Panc1 (cell line): ENCODE measurements at regions not wholly inside any gene's neighbourhood (a gene's known extent, or its start where the extent isn't known, plus 50 kb on each side); places are given as distances from the start of the nearest gene placed in this dataset.

Experiments
- ATAC-seq: fragments of 200-7000 bp; cut with Tn5 transposase; 2 replicates; pipeline ENCODE4 v1.9.1; 2020; ENCODE audit warnings: mild to moderate bottlenecking, moderate library complexity
- BruUV-seq: library from RNA; stranded (reverse); fragments of 400-500 nt; replicated peaks from 2 replicates; lab custom pipeline; 2021; lab: Mats Ljungman, UMichigan
- CTCF ChIA-PET: fragments of 300-600 bp; sonication (Branson Sonifier 250); formaldehyde crosslinking; loops from one replicate; lab custom pipeline; 2022; ENCODE audit warnings: antibody characterized with exemption; lab: Charles Lee
- POLR2A ChIA-PET: fragments of 300-600 bp; sonication (Branson Sonifier 250); formaldehyde crosslinking; loops from one replicate; lab custom pipeline; 2022; ENCODE audit warnings: antibody characterized with exemption; lab: Charles Lee
- DNase-seq: peaks from one replicate; pipeline ENCODE4 v3.0.0-alpha.2; 2010; ENCODE audit warnings: low read depth, low spot score
- H3K27ac ChIP-seq: 2 replicates; pipeline ENCODE4 v1.5.1; 2011; ENCODE audit warnings: mild to moderate bottlenecking, low read length, inconsistent platforms
- H3K27me3 ChIP-seq: fragments of 200-500 bp; sonication (Bioruptor generic); 2 replicates; pipeline ENCODE4 v1.6.0; 2014; ENCODE audit warnings: low read length, inconsistent platforms; ENCODE audit not compliant: control insufficient read depth, insufficient read depth
- H3K36me3 ChIP-seq: fragments of 200-500 bp; sonication (Bioruptor generic); 2 replicates; pipeline ENCODE4 v1.5.1; 2014; ENCODE audit warnings: inconsistent platforms, mild to moderate bottlenecking, low read length, moderate library complexity; ENCODE audit not compliant: control insufficient read depth, insufficient read depth
- H3K4me1 ChIP-seq: 2 replicates; pipeline ENCODE4 v1.5.1; 2011; ENCODE audit warnings: inconsistent platforms, mild to moderate bottlenecking, low read length, moderate library complexity; ENCODE audit not compliant: control insufficient read depth, insufficient read depth
- H3K4me3 ChIP-seq, 2 experiments: 2 replicates each; pipeline ENCODE4 v1.5.1; 2011 to 2012; ENCODE audit warnings: low read depth in 2 of 2, low read length in 2 of 2, mild to moderate bottlenecking in 2 of 2, inconsistent platforms in 1 of 2, moderate library complexity in 1 of 2
- H3K9me3 ChIP-seq: fragments of 200-500 bp; sonication (Bioruptor generic); 2 replicates; pipeline ENCODE4 v1.5.1; 2014; ENCODE audit warnings: low read depth, mild to moderate bottlenecking, inconsistent platforms, low read length, moderate library complexity; ENCODE audit not compliant: control insufficient read depth, insufficient read depth
- CTCF ChIP-seq: fragments of 450-650 bp; IDR thresholded peaks from 2 replicates; pipeline ENCODE4 v1.5.1; 2017; ENCODE audit warnings: mild to moderate bottlenecking
- POLR2AphosphoS5 ChIP-seq: IDR thresholded peaks from 2 replicates; pipeline ENCODE4 v1.6.1; 2012; ENCODE audit warnings: mild to moderate bottlenecking, low read depth, low read length, moderate library complexity
- REST ChIP-seq, 2 experiments: IDR thresholded peaks; 2 replicates each; pipeline ENCODE4 v1.6.1; 2011 to 2012; ENCODE audit warnings: low read depth in 2 of 2, control low read depth in 1 of 2, low read length in 1 of 2, mild to moderate bottlenecking in 1 of 2, moderate library complexity in 1 of 2; ENCODE audit not compliant: insufficient read depth in 1 of 2
- SIN3A ChIP-seq: IDR thresholded peaks from 2 replicates; pipeline ENCODE4 v1.6.1; 2012; ENCODE audit warnings: low read depth, mild to moderate bottlenecking, low read length, moderate library complexity, borderline replicate concordance; ENCODE audit not compliant: insufficient read depth
- TCF7L2 ChIP-seq: IDR thresholded peaks from 2 replicates; pipeline ENCODE4 v1.6.1; 2011; ENCODE audit warnings: mild to moderate bottlenecking, low read depth, low read length, inconsistent platforms
- in situ Hi-C: cut with HindIII; loops from 2 replicates; pipeline ENCODE4 v1.10.0; 2016; ENCODE audit warnings: low sequenced_read_pairs, low pct_unique_long_range_greater_than_20kb
- intact Hi-C: fragments of 100-400 bp; cut with micrococcal nuclease; formaldehyde crosslinking; loops from one replicate; pipeline ENCODE4 v1.10.0; 2022; ENCODE audit not compliant: unreplicated experiment

- DNase-seq (no peak), ATAC-seq (no peak)
- ChIA-PET POLR2A (no interaction called here), CTCF (no interaction called here)
- TF ChIP-seq REST (IDR thresholded peaks at IDR 0.05; ENCODE audit: insufficient read depth in 1 of 2, low read depth in 2 of 2, low read length in 1 of 2) (no peak), POLR2AphosphoS5 (no peak), TCF7L2 (no peak), CTCF (no peak), SIN3A (no peak)
- Histone ChIP-seq H3K4me3 (no peak overlapping the region), H3K9me3 (no peaks in the 10 kb centered on the region), H3K27me3 (no peaks in the 10 kb centered on the region), H3K4me1 (no peaks in the 10 kb centered on the region), H3K36me3 (no peaks in the 10 kb centered on the region), H3K27ac (no peak overlapping the region)
- intact Hi-C loops: loop anchor here (10.0 kb wide), 1 partner anchor 321 kb away; no protein-coding TSS in a partner anchor
- no TSS peak for BruUV-seq
- in situ Hi-C loops: no loop called here
Observed at GRCh38 chr4:181146051-181146450, 1097.2 kb upstream of the TENM3 start.

- CTCF ChIA-PET: no interaction called here
- H3K36me3 ChIP-seq: no peaks in the 10 kb centered on the region
- no peaks in the 10 kb centered on the region for H3K9me3 ChIP-seq
- H3K27me3 ChIP-seq: no peaks in the 10 kb centered on the region
- intact Hi-C loops: loop anchor here (10.0 kb wide), 1 partner anchor 323 kb away; no protein-coding TSS in a partner anchor
- DNase-seq: no peak
- H3K4me3 ChIP-seq: no peak overlapping the region
- POLR2A ChIA-PET: no interaction called here
- no peak overlapping the region for H3K27ac ChIP-seq
- TF ChIP-seq CTCF: no peak
- no peak for TF ChIP-seq REST (IDR thresholded peaks at IDR 0.05; ENCODE audit: insufficient read depth in 1 of 2, low read depth in 2 of 2, low read length in 1 of 2)
- no peak for TF ChIP-seq SIN3A
- no peak for TF ChIP-seq TCF7L2
- TF ChIP-seq POLR2AphosphoS5: no peak
- BruUV-seq: no TSS peak
- H3K4me1 ChIP-seq: no peaks in the 10 kb centered on the region
- ATAC-seq: no peak
- in situ Hi-C loops: no loop called here
Observed at GRCh38 chr4:181147416-181147951, 1095.7 kb upstream of the TENM3 start.
